GM23248 (cell line): ENCODE measurements at regions not wholly inside any gene's neighbourhood (a gene's known extent, or its start where the extent isn't known, plus 50 kb on each side); places are given as distances from the start of the nearest gene placed in this dataset.

Experiments used
- EZH2 ChIP-seq: fragments of 200-600 bp; sonication (generic); IDR thresholded peaks from 2 replicates; pipeline ENCODE4 v1.6.1; 2018; ENCODE audit warnings: antibody characterized with exemption, mild to moderate bottlenecking; ENCODE audit not compliant: insufficient read depth, poor library complexity, severe bottlenecking
- EZH2phosphoT487 ChIP-seq: fragments of 200-600 bp; sonication (generic); IDR thresholded peaks from 2 replicates; pipeline ENCODE4 v1.6.1; 2018; ENCODE audit warnings: antibody characterized with exemption, moderate library complexity, mild to moderate bottlenecking, low read depth; ENCODE audit not compliant: insufficient read depth

DNA sequence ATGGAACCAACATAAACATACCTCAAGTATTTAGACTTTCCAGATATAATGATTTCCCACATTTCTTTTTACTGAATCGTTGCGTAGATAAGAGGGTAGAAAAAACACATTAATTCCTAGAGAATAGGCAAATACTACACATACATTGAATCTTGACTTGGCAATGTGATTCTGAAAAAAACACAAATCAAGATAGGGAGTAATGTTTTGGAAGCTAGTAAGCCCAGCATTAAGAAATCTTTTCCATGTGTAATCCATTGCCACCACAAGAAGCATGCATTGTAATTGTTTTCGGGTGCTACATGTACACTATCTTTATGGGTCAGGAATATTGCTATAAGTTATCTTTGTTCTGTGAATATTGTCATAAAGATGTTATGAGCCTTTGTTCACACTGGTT is 269.8 kb upstream of the PDGFD start:
- no peak for TF ChIP-seq EZH2
- TF ChIP-seq EZH2phosphoT487: no peak
